Panc1 (cell line): ENCODE measurements at regions not wholly inside any gene's neighbourhood (a gene's known extent, or its start where the extent isn't known, plus 50 kb on each side); places are given as distances from the start of the nearest gene placed in this dataset.

ENCODE experiments used
- TF ChIP-seq, protein P1 (sequence below): fragments of 450-650 bp; IDR thresholded peaks from 2 replicates; pipeline ENCODE4 v1.5.1; 2017; ENCODE audit warnings: mild to moderate bottlenecking
- TF ChIP-seq, protein P2 (sequence below), 2 experiments: IDR thresholded peaks; 2 replicates each; pipeline ENCODE4 v1.6.1; 2011 to 2012; ENCODE audit warnings: low read depth in 2 of 2, control low read depth in 1 of 2, low read length in 1 of 2, mild to moderate bottlenecking in 1 of 2, moderate library complexity in 1 of 2; ENCODE audit not compliant: insufficient read depth in 1 of 2

- TF ChIP-seq, protein P1, sequence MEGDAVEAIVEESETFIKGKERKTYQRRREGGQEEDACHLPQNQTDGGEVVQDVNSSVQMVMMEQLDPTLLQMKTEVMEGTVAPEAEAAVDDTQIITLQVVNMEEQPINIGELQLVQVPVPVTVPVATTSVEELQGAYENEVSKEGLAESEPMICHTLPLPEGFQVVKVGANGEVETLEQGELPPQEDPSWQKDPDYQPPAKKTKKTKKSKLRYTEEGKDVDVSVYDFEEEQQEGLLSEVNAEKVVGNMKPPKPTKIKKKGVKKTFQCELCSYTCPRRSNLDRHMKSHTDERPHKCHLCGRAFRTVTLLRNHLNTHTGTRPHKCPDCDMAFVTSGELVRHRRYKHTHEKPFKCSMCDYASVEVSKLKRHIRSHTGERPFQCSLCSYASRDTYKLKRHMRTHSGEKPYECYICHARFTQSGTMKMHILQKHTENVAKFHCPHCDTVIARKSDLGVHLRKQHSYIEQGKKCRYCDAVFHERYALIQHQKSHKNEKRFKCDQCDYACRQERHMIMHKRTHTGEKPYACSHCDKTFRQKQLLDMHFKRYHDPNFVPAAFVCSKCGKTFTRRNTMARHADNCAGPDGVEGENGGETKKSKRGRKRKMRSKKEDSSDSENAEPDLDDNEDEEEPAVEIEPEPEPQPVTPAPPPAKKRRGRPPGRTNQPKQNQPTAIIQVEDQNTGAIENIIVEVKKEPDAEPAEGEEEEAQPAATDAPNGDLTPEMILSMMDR = no peak
- TF ChIP-seq, protein P2, sequence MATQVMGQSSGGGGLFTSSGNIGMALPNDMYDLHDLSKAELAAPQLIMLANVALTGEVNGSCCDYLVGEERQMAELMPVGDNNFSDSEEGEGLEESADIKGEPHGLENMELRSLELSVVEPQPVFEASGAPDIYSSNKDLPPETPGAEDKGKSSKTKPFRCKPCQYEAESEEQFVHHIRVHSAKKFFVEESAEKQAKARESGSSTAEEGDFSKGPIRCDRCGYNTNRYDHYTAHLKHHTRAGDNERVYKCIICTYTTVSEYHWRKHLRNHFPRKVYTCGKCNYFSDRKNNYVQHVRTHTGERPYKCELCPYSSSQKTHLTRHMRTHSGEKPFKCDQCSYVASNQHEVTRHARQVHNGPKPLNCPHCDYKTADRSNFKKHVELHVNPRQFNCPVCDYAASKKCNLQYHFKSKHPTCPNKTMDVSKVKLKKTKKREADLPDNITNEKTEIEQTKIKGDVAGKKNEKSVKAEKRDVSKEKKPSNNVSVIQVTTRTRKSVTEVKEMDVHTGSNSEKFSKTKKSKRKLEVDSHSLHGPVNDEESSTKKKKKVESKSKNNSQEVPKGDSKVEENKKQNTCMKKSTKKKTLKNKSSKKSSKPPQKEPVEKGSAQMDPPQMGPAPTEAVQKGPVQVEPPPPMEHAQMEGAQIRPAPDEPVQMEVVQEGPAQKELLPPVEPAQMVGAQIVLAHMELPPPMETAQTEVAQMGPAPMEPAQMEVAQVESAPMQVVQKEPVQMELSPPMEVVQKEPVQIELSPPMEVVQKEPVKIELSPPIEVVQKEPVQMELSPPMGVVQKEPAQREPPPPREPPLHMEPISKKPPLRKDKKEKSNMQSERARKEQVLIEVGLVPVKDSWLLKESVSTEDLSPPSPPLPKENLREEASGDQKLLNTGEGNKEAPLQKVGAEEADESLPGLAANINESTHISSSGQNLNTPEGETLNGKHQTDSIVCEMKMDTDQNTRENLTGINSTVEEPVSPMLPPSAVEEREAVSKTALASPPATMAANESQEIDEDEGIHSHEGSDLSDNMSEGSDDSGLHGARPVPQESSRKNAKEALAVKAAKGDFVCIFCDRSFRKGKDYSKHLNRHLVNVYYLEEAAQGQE (IDR thresholded peaks at IDR 0.05; ENCODE audit: insufficient read depth in 1 of 2, low read depth in 2 of 2, low read length in 1 of 2) = no peak
Observed at GRCh38 chr2:45134726-45135125, 125.5 kb upstream of the SIX2 start.
